GM10266 (cell line): ENCODE measurements at regions not wholly inside any gene's neighbourhood (a gene's known extent, or its start where the extent isn't known, plus 50 kb on each side); places are given as distances from the start of the nearest gene placed in this dataset.
A peak's percentile ranks its signal among the peaks of the same experiment; 100 is the strongest.
"Not testable (repeated sequence)": the region's sequence is repeated elsewhere in the genome, so short reads cannot be mapped to it uniquely, and the experiment has no call there.

Source experiments
- DNase-seq: peaks from one replicate; pipeline ENCODE4 v3.0.0; 2012; ENCODE audit errors: extremely low spot score
- CTCF ChIP-seq: IDR thresholded peaks from 2 replicates; pipeline ENCODE4 v1.5.1; 2012; ENCODE audit warnings: mild to moderate bottlenecking, low read depth; ENCODE audit not compliant: control insufficient read depth, insufficient read depth; ENCODE audit errors: missing control alignments

DNA sequence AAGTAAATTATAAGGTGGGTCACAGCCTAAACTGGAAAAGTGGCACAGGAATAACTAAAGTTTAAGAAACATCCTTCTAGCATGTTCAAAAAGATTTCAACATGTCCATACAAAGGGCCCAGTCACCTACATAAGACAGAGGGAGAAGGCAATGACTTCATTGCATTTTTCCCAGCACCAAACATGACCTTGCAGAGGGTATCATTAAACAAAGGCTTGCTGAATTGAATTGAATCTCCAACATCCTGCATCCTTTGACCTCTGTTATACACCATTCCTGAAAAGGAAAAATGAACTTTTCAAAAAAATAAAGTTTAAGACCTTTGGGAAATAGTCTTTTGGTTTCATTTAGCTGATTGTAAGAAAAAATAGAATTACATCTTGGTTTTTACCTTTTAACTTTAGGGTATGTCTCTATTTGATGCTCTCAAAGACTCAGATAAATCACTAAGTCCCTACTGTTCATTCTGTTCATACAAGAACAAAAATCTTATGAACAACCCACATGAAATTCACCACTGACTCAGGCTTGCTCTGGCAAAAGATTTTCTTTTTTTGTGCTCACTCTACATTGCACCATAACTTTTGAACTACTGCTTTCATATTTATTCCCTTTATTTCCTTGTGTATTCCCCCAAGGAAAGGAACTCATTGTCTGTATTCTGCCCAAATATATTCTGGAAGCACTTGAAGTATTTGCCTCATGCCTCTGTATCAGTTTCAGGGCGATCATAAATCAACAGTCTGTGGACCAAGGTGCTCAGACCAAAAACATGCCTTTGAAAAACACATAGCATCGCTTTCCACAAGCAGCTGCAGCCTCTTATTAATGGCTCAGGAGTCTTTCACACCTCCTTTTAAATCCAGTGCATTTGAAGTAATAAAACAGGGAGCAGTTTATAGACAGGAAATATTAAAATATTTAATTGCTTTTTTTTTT is 121.7 kb downstream of the DUSP6 start:
- DNase-seq: no peak
- no peak for TF ChIP-seq CTCF

DNA sequence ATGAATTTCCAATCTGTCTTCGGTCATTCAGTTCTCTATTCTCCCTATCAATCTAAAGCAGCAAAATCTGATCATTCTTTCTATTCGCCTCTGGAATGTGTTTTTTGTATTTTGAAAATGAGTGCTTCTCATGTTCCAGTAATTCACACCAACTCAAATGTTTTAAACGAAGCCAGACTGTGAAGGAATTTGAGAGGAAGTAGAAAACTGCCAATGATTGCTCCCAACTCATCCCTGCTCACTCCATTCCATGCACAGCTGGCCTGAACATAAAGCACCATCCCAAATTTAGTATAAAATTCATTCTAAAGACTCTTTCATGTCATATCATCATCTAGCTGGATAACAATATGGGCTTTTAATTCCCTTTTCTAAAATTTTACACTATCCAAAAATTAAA is 123.8 kb downstream of the DUSP6 start:
- no peak for DNase-seq
- TF ChIP-seq CTCF: no peak

DNA sequence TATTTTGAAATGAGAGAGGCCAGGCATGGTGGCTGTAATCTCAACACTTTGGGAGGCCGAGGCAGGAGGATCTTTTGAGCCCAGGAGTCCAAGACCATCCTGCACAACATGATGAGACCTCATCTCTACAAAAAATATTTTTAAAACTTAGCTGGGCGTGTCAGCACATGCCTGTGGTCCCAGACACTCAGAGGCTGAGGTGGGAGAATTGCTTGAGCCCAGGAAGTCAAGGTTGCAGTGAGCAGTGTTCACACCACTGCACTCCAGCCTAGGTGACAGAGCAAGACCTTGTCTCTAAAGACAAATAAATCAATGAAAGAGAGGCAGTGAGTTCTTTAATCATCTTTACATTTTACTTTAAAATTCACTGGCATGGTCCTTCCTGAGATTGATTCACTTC is 124.5 kb downstream of the DUSP6 start:
- DNase-seq: no peak
- no peak for TF ChIP-seq CTCF

- no peak for DNase-seq
- no peak for TF ChIP-seq CTCF
Observed at GRCh38 chr12:89225808-89226411, 126.4 kb downstream of the DUSP6 start.

DNA sequence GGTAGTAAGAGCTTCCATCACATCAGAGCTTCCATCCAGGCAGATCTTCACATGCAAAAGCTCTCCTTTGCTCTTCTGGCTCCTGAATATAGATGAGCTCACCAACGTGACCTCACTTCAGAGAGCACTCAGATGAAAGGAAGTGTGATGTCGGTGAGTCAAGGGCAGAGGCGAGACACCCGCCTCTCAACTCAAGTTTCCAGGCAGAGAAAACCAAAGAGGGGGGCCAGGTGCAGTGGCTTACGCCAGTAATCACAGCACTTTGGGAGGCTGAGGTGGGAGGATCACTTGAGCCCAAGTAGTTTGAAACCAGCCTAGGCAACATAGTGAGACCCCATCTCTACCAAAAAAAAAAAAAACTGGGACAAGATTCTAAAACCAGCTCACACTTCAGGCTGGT is 126.9 kb downstream of the DUSP6 start:
- no peak for TF ChIP-seq CTCF
- peak; percentile 43 for DNase-seq

DNA sequence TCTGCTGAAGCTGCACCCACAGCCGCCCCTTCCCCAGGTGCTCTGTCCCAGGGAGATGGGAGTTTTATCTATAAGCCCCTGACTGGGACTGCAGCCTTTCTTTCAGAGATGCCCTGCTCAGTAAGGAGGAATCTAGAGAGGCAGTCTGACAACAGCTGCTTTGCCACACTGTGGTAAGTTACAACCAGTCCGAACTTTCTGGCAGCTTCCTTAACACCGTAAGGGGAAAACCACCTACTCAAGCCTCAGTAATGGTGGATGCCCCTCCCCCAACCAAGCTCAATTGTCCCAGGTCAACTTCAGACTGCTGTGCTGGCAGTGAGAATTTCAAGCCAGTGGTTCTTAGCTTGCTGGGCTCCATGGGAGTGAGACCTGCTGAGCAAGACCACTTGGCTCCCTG is 129.7 kb downstream of the DUSP6 start:
- DNase-seq: not testable (repeated sequence)

GRCh38 chr12:89217472-89217871 is 134.8 kb downstream of the DUSP6 start:
- no peak for DNase-seq
- TF ChIP-seq CTCF: no peak
